AG10803 (cell line): ENCODE measurements at regions not wholly inside any gene's neighbourhood (a gene's known extent, or its start where the extent isn't known, plus 50 kb on each side); places are given as distances from the start of the nearest gene placed in this dataset.

Experiments
- DNase-seq: peaks from one replicate; pipeline ENCODE4 v3.0.0; 2010; ENCODE audit warnings: low read depth
- H3K4me3 ChIP-seq: 2 replicates; pipeline ENCODE4 v1.5.1; 2011; ENCODE audit warnings: mild to moderate bottlenecking, low read length, control low read depth
- TF ChIP-seq, protein P1 (sequence below): conservative IDR thresholded peaks from 2 replicates; pipeline ENCODE4 v1.5.1; 2011; ENCODE audit warnings: mild to moderate bottlenecking, low read length, control low read depth, inconsistent platforms

DNA sequence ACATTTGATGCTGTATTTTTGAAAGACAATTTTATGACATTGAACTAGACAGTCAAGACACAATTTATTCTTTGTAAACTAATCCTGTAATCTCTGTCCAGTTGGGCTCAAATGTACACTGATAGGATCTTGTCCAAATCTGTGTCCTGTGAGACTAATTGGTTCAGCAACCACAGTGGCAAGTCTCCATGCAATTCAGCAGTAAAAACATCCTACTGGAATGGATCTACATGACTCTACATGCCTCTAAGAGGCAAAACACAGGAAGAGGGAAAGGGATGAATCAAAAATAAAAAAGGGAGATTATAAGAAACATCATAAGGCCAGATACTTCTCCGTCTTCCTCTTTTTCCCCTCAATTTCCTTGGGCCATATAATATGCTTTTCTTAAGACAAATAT is 1164.2 kb downstream of the NLGN4Y start:
- H3K4me3 ChIP-seq: no peak overlapping the region
- DNase-seq: no peak
- TF ChIP-seq, protein P1, sequence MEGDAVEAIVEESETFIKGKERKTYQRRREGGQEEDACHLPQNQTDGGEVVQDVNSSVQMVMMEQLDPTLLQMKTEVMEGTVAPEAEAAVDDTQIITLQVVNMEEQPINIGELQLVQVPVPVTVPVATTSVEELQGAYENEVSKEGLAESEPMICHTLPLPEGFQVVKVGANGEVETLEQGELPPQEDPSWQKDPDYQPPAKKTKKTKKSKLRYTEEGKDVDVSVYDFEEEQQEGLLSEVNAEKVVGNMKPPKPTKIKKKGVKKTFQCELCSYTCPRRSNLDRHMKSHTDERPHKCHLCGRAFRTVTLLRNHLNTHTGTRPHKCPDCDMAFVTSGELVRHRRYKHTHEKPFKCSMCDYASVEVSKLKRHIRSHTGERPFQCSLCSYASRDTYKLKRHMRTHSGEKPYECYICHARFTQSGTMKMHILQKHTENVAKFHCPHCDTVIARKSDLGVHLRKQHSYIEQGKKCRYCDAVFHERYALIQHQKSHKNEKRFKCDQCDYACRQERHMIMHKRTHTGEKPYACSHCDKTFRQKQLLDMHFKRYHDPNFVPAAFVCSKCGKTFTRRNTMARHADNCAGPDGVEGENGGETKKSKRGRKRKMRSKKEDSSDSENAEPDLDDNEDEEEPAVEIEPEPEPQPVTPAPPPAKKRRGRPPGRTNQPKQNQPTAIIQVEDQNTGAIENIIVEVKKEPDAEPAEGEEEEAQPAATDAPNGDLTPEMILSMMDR: no peak

DNA sequence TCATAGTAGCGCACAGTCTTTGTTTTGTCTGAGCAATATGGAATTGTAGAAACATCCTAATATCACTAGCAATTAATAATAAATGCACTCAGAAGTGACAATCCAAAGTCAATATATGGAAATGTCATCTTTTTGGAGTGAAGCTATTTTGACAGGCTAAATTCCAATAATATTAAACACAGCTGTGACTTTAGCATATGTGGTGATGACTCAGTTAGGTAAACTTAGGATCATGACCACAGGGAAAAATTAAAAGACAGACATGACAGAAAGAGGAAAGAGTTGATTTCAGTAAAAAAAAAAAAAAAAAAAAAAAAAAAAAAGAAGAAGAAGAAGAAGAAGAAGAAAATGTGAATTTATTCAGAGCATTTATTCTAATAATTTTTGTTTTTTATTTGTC is 1165.7 kb downstream of the NLGN4Y start:
- no peak for DNase-seq
- TF ChIP-seq, protein P1: no peak

DNA sequence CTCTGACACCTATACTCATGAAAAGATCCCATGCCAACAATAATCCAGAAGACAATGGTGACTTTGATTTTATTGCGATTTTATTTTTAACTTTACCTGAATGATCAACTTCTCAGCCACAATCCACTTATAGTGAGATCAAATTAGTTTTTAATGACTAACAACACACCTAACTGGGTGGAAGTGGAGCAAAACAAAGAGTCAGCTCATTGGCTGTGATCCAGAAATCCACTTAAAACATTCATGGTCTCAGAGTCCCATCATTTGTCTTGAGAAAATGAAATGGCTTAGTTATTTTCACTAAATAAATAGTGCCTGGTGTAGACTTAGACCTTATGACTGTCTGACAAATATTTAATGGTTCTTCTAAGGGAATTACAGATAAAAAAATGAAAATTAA is 1177.8 kb downstream of the NLGN4Y start:
- TF ChIP-seq, protein P1: no peak
- no peak for DNase-seq
- no peak overlapping the region for H3K4me3 ChIP-seq

More for the DNA sequence above, 1165.7 kb downstream of the NLGN4Y start:
- H3K4me3 ChIP-seq: no peak overlapping the region

DNA sequence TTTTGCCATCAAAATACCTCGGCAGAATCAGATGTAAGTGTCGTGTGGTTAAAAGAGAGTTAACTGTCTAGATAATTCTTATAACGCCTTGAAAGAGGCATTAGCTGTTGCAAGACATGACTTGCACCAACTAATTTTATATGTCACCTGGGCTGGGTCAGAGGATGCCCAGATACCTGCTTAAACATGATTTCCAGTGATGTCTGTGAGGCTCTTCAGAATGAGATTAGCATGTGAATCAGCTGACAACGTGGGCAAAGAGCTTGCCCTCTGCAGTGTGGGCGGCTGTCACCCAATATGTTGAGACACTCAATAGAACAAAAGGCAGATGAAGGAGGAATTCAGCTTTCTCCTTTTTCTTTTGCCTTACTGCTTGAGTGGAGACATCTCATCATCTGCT is 1180.6 kb downstream of the NLGN4Y start:
- H3K4me3 ChIP-seq: no peak overlapping the region
- TF ChIP-seq, protein P1: no peak
- no peak for DNase-seq

DNA sequence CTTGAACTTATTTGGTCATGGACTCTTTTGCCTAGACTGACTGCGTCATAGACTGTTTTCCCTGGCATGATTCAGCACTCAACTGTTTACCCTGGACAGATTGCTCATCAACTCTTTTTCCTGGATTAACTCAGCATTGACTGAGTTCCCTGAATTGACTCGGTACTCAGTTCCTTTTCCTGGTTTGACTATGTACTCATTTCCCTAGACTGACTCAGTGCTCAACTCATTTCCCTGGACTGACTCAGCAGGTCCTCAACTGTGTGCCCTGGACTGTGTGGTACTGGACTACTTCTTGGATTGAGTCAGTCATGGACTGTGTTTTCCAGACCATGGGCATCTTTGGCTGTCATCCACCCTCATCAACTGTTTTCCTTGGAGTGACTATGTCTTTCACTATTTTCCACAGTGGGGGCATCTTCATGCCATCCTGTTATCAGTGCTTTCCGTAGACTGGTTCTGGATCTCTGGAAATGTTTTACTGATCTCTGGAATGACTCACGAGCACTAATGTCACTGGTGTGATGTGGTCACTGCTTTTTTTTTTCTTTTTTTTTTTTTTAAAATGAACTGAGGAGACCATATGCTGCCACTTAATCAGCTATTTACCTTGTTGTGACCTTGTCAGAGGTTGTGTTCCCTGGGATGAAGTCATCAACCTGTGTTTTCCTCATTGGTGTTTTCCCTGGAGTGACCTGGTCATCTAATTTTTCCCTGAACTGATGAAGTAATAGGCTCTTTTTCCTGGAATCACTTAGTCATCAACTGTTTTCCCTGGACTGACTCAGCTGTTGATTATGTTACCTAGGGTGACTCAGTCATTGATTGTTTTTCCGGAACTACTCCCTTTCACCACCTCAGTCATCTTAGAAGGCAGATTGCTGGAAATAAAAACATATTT is 1225.5 kb downstream of the NLGN4Y start:
- TF ChIP-seq, protein P1: no peak
- DNase-seq: peak; percentile 0
- no peak overlapping the region for H3K4me3 ChIP-seq

DNA sequence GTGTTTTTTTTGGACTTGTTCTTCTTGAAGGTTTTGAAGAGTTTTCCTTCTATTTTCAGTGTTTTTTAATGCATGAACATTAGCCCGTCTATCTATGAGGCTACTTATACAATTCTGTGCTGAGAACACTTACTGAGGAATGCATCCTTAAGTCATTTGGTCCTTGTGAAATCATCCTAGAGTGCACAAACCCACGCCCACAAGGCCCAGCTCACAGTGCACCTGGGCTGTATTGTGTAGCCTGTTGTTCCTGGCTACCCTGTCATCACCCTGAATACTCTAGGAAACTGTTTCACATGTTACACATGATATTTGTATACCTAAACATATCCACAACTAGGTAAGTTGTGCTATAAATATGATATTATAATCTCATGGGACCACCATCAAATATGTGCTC is 1226.7 kb downstream of the NLGN4Y start:
- DNase-seq: no peak
- TF ChIP-seq, protein P1: no peak
- H3K4me3 ChIP-seq: no peak overlapping the region

DNA sequence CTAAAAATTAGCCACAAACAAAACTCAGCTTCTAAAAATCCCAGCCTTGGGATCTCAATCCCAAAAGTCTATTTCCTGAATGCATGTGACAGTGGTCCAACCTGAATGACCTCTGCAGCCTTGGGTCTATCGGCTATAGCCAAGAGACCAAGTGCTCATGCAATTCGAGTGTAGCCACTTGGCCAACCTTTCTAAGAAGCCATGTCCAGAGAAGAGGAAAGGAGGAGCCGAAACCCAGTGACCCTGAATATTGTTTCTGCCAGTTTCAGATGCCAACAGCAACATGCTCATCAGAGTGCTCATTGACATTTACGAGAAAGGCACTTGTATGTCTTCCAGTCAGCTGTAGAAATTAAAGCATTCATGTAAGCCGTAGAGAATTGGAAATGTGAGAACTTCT is 1231.9 kb downstream of the NLGN4Y start:
- DNase-seq: no peak
- H3K4me3 ChIP-seq: no peak overlapping the region
- TF ChIP-seq, protein P1: no peak
